HFF-Myc (cell line): ENCODE measurements at regions not wholly inside any gene's neighbourhood (a gene's known extent, or its start where the extent isn't known, plus 50 kb on each side); places are given as distances from the start of the nearest gene placed in this dataset.

ENCODE experiments used
- DNase-seq: peaks from one replicate; pipeline ENCODE4 v3.0.0-alpha.2; 2011; ENCODE audit warnings: low read depth; ENCODE audit errors: extremely low read depth
- H3K4me3 ChIP-seq: replicated peaks from 2 replicates; pipeline ENCODE4 v1.5.1; 2011; ENCODE audit warnings: low read depth, mild to moderate bottlenecking, control low read depth, low read length
- CTCF ChIP-seq: IDR thresholded peaks from 2 replicates; pipeline ENCODE4 v1.5.1; 2012; ENCODE audit warnings: mild to moderate bottlenecking, low read depth, low read length, control low read depth; ENCODE audit errors: missing control alignments

GRCh38 chr15:85847031-85847430, 52.3 kb upstream of the KLHL25 start:
- no peak overlapping the region for H3K4me3 ChIP-seq
- no peak for TF ChIP-seq CTCF
- no peak for DNase-seq

GRCh38 chr15:85849946-85850345, 55.2 kb upstream of the KLHL25 start:
- TF ChIP-seq CTCF = no peak
- H3K4me3 ChIP-seq = no peak overlapping the region
- DNase-seq = no peak

GRCh38 chr15:85852969-85853368, 58.2 kb upstream of the KLHL25 start:
- no peak overlapping the region for H3K4me3 ChIP-seq
- no peak for DNase-seq
- TF ChIP-seq CTCF = no peak

GRCh38 chr15:85854345-85855097, 59.8 kb upstream of the KLHL25 start:
- no peak overlapping the region for H3K4me3 ChIP-seq
- peak; percentile 37 for DNase-seq
- peak; percentile 83 for TF ChIP-seq CTCF

GRCh38 chr15:85858586-85859375, 64.1 kb upstream of the KLHL25 start:
- TF ChIP-seq CTCF = peak; percentile 86
- no peak overlapping the region for H3K4me3 ChIP-seq
- DNase-seq = peak; percentile 36

GRCh38 chr15:85859671-85860070, 64.9 kb upstream of the KLHL25 start:
- DNase-seq = no peak
- no peak overlapping the region for H3K4me3 ChIP-seq
- TF ChIP-seq CTCF = no peak
